ENCODE measurements at regions not wholly inside any gene's neighbourhood (a gene's known extent, or its start where the extent isn't known, plus 50 kb on each side); places are given as distances from the start of the nearest gene placed in this dataset.

DNA sequence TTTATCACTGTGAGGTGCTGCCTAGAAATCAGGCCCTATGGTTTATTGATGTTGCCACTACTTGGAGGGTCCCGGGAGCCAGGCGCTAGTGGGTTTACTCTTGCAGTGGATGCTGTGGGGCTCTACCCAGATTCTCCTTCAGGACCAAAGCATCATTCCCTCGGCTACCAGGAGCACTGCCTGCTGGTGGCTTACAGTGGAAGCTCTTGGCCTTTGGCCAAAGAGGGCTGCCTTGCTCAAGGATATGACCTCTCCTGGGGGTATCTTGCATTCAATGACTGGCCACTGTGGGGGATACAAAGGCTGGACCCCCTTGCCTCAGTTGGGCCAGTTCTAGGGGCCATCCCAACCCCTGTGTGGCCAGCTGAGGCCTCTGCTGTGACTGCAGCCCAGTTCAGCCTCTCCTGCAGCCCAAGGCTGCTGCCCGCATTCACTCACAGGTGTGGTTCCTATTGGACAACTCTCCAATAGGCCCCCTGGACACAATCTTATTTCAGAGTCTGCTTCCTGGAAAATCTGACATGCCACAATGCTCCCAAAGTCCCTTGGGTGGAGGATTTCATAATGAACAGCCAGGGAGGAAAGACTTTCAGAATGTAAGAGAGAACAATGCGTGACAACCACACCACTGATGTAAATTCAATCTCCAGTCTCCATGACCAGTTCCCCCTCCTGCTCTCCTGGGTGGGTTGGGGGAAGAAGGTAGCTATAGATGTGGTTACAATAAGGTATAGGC, 196.3 kb downstream of the SNX10 start:
- Histone ChIP-seq H3K4me1 (no peaks in the 10 kb centered on the region), H3K27me3 (peaks cover 2% of the 10 kb centered on the region; the same call in 1 of the 2 replicates), H3K4me3 (ENCODE audit: low read depth, low read length) (no peak overlapping the region), H3K9me3 (no peaks in the 10 kb centered on the region; the same call in 1 of the 2 replicates), H3K36me3 (no peaks in the 10 kb centered on the region)
- DNase-seq = no peak
- TF ChIP-seq, protein P1, sequence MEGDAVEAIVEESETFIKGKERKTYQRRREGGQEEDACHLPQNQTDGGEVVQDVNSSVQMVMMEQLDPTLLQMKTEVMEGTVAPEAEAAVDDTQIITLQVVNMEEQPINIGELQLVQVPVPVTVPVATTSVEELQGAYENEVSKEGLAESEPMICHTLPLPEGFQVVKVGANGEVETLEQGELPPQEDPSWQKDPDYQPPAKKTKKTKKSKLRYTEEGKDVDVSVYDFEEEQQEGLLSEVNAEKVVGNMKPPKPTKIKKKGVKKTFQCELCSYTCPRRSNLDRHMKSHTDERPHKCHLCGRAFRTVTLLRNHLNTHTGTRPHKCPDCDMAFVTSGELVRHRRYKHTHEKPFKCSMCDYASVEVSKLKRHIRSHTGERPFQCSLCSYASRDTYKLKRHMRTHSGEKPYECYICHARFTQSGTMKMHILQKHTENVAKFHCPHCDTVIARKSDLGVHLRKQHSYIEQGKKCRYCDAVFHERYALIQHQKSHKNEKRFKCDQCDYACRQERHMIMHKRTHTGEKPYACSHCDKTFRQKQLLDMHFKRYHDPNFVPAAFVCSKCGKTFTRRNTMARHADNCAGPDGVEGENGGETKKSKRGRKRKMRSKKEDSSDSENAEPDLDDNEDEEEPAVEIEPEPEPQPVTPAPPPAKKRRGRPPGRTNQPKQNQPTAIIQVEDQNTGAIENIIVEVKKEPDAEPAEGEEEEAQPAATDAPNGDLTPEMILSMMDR (IDR thresholded peaks at IDR 0.05; ENCODE audit: low read depth, low read length) = no peak

DNA sequence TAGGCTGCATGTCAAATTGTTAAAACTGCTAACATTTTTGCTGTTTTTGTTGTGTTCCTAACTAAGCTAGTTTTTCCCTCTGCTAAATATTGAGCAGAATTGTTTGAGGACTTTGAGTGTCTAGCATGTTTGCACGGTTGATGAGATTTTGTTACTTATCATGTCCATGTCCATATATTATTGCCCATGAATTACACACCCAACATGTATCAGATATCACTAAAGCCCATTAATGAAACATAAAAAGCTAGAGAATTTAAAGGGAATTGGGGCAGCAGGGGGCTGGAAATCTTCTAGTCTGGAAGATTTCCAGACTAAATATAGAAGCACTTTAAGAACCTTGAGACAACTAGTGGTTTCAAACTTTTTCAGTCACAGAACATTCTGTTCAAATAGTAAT, 197.7 kb downstream of the SNX10 start:
- Histone ChIP-seq H3K4me3 (ENCODE audit: low read depth, low read length) (no peak overlapping the region), H3K36me3 (no peaks in the 10 kb centered on the region), H3K4me1 (no peaks in the 10 kb centered on the region), H3K27me3 (peaks cover 2% of the 10 kb centered on the region; the same call in 1 of the 2 replicates), H3K9me3 (no peaks in the 10 kb centered on the region)
- TF ChIP-seq, protein P1 (IDR thresholded peaks at IDR 0.05; ENCODE audit: low read depth, low read length) = no peak
- no peak for DNase-seq

DNA sequence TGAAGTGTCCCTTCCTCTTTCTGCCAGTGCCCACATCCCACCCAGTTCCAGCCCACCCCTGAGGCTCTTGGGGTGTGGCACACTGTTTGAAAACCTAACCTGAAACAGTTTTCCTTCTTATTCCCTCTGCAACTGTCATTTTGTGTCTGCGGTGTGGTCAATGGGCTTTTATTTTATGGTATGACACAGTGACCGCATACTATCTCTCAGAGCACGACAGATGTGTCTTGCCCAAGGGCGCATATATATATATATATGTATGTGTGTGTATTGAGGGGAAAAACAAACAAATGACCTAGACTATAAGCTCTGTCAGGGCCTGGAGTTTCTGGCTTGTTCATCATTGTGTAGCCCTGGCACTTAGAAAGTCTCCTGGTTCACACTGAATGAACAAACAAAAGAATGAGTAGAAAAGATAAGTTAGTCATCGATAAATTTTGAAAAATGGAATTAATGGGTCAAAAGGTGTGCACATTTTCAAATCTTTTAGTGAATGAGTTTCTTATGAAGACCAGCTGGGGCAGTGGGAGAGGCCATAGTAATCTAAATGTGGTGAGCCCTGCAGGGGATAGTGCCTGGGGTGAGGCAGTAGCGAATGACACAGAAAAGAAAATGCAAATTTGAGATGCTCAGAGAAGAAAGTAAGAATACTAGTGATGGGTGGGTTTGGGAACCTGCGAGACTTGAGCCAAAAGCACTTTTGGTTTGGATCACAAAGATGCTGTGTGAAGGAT, 198.4 kb downstream of the SNX10 start:
- Histone ChIP-seq H3K4me1 (no peaks in the 10 kb centered on the region), H3K27me3 (peaks cover 2% of the 10 kb centered on the region; the same call in 1 of the 2 replicates), H3K36me3 (no peaks in the 10 kb centered on the region), H3K9me3 (no peaks in the 10 kb centered on the region), H3K4me3 (ENCODE audit: low read depth, low read length) (no peak overlapping the region)
- TF ChIP-seq, protein P1 (IDR thresholded peaks at IDR 0.05; ENCODE audit: low read depth, low read length) = no peak
- DNase-seq = no peak

DNA sequence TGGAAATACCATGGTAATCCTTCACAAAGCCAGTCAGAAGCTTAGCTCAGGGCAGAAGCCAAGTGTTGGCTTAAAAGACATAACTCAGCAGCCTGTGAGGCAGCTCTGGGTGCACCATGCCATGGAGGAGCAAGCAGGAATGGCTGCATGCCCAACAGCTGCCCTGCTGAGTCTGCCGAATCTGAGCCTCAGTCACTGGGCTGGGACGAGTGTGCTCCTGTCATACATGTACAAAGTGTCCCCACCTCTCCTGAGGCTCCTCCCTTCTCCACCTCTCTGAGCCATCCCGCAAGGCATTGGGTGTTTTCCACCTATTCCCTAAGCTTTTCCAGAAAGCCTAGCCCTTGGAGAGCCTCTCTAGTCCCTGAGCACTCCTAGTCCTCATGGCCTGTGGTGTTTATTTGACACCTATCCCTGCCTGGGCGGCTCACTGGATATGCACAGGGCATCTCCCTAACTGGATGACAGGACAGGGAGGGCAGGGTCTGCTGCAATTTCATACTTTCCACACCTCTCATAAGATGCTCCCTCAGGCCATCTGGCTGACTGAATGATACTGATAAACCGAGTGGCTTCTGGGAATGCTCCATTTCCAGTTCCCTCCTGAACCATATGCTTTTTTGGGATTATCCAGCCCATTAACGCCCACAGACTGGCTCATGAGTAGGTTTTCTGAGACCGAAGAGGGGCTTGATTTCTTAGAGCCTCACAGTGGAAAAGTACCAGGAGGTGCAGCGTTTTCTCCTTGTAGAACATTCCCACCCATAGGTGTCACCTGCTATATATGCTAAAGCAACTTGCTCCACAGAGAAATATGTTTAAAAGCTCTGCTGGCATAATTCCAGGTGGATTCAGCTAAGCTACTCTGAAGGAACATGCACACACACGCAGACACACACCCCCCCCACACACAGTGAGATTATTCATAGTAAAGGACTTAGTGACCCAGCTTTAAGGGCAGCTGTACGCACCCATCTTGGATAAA, 199.3 kb downstream of the SNX10 start:
- no peaks in the 10 kb centered on the region for H3K4me1 ChIP-seq
- TF ChIP-seq, protein P1 (IDR thresholded peaks at IDR 0.05; ENCODE audit: low read depth, low read length) = no peak
- peaks cover 5% of the 10 kb centered on the region for H3K27me3 ChIP-seq
- no peaks in the 10 kb centered on the region for H3K36me3 ChIP-seq
- no peak for DNase-seq
- H3K4me3 ChIP-seq (ENCODE audit: low read depth, low read length) = no peak overlapping the region
- no peaks in the 10 kb centered on the region for H3K9me3 ChIP-seq

DNA sequence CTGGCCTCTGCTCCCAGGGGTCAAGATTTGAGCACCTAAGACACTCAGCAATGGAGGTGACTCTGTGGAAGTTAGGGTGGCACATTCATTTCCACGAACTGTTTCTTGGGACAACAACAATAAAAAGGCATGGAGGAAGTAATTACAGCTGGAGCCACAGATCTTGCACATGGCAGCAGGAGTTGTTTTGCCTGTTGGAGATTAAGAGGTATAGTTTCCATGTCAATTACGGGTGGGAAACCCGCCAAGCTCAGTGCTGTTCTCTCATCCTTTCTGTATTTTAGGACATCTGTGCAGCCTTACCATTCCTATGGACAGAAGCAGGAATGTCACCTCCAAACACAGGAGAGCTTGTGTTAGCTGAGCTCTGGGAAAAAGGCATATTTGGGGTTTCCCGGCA, 201.2 kb downstream of the SNX10 start:
- TF ChIP-seq, protein P1 (IDR thresholded peaks at IDR 0.05; ENCODE audit: low read depth, low read length) = no peak
- no peaks in the 10 kb centered on the region for H3K36me3 ChIP-seq
- H3K4me3 ChIP-seq (ENCODE audit: low read depth, low read length) = no peak overlapping the region
- no peaks in the 10 kb centered on the region for H3K4me1 ChIP-seq
- H3K27me3 ChIP-seq = peaks cover 12% of the 10 kb centered on the region
- DNase-seq = no peak
- H3K9me3 ChIP-seq = no peaks in the 10 kb centered on the region

Measured in BE2C (cell line).